HG02885 (cell line): ENCODE measurements at regions not wholly inside any gene's neighbourhood (a gene's known extent, or its start where the extent isn't known, plus 50 kb on each side); places are given as distances from the start of the nearest gene placed in this dataset.
"Not testable (repeated sequence)": the region's sequence is repeated elsewhere in the genome, so short reads cannot be mapped to it uniquely, and the experiment has no call there.

Source experiments
- ATAC-seq: cut with Tn5 transposase; IDR thresholded peaks from one replicate; pipeline ENCODE4 v1.9.1; 2021; ENCODE audit warnings: mild to moderate bottlenecking; ENCODE audit not compliant: unreplicated experiment, poor library complexity

DNA sequence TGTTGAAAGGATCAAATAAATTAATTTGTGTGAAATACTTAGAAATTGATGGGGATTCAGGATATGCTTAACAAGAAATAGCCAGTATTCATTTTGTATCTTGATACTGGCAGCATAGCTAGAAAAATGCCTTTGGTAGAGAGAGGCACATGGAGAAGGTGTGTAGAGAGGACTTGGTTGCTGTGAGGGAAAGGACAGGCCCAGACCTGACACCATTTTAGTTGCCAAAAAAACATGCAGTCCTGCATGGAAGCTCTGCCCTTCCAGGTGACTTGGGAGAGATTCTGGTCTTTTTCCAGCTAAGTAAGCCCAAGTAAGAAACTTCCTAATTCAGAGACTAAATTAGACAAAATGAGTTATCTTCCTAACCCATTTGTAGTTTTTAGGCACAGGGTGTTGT, 335.0 kb downstream of the RFC3 start:
- ATAC-seq, result no peak

DNA sequence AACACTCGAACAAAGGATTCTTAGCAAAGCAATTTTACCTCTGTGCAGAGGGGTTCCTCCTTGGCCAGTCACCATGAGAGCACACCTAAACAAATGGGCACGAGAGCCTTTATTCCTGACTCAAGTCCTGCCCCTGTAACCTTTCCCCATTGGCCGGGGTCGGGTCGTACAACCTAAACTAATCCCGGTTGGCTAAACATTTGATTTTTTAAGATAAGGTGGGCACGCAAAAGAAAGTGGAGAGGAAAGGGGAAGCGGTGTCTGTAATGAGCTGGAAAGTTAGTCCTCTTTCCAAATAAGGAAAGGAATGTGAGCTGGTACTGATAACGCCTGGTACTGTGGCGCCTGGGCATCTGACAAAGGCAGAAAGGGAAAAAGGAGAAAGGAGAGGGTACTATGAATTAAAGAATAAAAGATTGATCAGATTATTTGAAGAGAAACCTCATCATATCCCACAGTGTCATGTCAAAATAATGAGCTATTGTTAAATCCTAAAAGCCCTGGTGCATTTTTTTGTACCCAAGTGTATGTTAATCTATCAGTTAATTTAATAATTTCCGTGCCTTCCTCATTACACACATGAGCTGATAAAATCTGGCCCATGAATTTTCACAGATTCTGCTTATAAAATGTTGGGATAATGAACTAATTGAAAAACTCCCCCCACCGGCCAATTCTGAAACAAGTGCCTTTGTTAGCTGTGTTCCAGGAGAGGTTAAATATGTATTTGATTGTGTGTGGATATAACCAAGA, 335.7 kb downstream of the RFC3 start:
- ATAC-seq, result no peak

DNA sequence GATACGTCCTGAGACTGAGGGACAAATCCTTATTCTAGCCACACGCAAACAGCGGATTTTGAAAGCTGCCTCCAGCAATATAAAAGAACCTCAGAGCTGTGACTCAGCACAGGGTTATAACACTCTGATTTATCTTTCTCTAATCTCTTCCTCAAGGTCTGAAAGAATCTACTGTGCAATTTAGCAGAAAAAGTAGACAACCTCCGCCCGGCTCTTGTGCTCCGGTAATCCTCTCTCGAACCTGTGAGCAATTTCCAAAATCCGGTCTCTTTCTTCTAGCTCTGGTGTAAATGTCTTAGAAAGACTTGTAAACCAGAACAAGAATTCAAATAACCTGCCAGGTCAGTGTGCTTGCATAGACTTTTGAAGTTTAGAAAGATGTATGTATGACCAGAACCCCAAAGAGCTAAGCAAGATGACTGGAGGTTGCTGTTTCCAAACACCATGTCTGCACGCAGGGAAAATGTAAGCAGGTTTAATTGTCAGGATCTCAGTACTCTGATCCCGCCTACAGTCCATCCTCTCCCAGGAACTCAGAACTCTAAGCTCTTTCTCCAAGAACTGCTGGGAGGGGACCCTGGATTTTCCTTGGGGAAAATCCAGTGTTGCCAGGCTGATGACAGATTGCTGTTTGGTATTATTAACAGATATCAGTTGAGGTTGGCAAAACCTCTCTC, 338.1 kb downstream of the RFC3 start:
- no peak for ATAC-seq

DNA sequence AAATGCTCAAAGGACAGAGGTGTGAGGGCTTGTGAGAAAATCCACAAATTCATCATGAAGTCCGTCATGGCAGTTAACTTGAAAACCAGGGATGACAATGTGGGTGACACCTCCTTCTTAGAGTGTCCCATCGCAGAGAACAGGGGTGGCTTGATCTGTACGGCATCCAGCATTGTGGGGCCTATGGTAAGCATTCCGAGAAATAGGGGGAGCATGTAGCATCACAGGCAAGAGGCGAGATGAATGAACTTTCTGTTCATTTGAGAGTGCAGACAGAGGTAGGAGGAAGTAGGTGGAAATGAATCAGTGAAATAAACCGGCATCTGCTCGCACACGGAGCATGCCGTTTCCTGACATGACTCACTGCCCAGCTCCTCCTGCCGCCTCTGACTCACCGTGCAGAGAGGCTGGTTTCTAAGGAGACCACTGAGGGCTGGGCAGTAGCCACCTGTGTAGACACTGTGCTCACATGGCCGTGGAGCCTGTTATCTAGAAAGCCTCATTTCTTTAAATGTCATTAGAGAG, 339.0 kb downstream of the RFC3 start:
- peak; percentile 99 for ATAC-seq

DNA sequence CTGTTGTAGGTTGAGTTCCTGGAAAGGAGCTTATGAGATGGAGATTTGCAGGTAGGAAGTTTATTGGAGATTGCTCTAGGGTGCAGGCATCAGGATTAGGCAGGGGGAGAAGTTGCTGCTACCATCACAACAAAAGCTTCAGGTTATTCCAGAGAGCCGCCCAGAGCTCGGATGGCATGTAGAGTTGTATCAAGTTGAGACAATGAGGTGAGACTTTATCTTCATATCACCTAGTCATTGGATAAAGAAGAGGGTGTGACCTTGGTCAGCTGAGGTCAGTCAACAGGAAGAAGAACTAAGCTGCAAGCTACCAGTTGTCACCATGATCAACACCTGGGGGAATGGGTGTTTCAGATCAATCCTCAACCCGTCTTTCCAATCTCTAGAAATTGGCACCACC, 342.0 kb downstream of the RFC3 start:
- no peak for ATAC-seq

DNA sequence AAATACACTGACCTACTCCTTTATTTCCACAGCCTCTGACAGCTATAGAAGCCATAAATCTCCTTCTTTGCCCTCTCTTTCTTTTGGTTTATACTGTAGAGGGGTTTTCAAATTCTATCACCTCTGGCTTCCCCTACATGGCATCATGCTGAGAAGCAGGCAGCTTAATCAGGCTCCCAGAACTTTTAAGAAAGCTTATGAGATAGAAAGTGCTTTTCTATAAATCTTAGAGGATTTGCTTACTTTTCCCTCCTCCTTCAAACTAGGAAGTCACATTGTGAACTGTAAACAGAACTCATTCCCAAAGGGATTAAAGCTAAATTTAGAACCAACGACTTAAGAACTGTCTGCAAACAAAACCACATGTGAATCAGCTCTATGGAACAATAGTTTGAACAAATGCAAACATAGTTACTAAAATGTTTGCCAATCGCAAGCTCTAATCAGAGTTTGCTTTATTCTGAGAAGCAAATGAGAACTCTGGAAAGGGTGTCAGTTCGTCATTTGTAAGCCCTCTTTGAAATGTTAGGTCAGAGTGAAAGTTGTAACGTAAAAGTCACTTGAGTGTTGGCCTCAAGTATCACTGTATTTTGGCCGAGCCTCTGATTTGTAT, 344.1 kb downstream of the RFC3 start:
- ATAC-seq, result peak; percentile 70

DNA sequence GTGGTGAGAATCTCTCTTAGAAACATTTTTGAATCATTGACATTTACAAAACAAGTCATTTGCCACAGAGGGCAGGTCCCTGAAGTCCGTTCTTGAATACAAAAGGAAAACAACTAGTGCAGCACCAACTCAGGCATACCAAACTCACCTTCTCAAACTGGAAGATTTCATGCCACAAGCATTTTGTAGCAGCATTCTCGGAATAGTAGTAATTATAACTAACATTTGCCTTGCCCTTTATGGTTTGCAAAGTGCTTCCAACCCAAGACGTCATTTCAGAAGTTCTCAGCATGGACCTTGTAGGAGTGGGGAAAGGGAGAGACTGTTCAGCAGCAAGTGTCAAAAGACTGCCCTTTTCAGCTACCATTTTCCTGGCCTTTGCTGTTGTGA, 344.6 kb downstream of the RFC3 start:
- peak; percentile 49 for ATAC-seq

DNA sequence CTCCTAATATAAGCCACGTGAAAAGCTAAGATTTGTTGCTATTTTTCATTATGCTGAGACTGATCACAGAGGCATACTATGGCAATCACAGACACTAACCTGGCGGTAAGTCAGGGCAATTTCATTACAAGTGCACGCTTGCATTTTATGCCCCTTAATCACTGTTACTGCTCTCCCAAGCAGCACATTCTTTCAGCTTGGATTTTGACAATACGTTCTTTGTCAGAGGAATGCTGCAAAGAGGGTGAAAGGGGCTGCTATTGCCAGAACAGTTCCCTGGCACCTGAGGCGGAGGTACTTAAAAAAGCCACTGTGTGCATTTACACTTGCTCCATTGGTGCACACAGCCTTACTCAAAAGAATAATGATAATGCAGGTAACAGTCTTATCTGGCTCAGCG, 346.6 kb downstream of the RFC3 start:
- no peak for ATAC-seq

DNA sequence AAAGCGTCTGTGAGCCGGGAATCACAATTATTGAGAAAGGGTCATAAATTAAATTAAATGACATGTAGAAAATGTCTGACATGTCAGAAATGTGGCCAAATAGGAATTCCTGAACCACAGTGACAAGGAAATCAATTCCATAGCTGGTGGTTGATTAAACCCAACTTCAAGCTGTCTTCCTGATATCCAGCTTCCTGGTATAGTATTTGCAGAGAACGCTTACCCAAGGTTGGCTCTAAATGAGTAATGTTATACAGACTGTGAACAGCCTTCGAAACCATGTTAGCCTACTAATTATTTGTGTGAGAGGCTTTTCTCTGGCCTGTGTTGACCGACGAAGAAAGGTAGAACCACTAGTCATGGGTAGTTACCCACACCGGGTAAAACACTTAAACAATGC, 347.2 kb downstream of the RFC3 start:
- ATAC-seq, result no peak

DNA sequence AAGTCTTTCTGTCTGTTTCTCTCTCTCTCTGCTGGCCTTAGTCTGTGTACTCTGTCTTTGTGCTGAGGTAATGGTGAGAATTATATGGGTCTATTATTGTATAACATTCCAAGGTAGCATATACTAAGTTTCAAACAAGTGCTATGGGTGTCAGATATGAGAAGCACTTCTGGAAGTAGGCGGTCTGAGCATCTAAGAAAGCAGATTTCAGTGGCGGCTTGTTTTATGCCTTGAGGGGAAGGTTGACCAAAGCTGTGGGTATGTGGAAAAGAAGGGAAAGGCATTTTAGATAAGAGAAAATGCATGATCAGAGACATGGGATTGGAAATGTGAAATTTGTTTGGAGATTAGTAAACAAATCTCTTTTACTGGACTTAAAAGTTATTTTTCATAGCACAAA, 348.5 kb downstream of the RFC3 start:
- no peak for ATAC-seq

DNA sequence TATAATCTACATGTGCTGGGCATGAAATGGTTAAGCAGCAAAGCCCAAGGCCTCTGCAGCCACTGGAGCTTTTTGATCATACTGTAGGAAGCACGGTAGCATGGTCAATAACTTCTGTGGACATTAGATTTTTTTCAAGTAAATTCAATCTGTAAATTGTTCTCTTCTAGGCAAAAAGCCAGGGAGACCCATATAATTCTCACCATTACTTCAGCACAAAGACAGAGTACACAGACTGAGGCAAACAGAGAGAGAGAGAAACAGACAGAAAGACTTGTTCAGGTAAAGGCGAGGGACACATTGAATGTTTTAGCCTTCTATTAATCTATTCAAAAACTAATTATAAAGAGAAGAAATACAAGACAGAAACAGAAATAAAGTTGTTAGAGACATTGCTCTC, 349.4 kb downstream of the RFC3 start:
- ATAC-seq, result no peak

DNA sequence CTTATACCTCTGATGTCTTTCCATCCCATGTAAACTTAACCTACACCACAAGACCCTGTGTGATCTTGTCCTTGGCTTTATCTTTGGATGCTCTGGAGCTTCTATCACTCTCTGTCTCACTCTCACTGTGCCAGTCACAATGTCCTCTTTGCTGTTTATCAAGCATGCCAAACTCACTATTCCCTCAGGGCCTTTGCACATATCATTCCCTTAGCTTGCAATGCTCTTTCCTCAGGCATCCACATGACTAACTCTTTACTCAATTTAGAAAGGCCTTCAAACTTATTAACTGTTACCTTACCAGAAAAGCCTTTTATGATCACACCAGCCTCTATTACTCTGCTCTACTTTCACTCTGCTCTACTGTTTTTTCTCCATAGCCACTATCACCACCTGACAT, 354.1 kb downstream of the RFC3 start:
- ATAC-seq, result no peak

DNA sequence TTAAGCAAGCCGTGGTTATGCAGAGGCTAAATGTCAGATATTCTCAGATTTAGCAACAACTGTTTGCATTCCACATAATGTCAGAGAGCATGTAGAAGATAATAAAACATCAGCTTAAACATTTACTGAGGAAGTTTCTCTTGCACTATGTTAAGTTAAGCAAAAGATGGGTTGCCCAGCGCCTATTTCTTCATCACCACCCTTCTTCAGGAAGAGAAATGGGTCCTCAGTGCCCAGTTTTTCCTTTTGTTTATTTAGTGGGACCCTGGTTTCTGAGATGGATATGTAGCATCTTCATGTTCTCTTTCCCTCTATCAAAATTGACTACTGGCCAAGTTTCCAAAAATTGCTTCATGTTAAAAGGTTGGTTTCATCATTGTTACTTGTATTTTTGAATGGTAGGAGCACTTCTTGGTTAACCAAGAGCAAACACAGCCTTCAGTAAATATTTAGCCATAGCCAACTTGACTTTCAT, 356.8 kb downstream of the RFC3 start:
- ATAC-seq, result no peak

DNA sequence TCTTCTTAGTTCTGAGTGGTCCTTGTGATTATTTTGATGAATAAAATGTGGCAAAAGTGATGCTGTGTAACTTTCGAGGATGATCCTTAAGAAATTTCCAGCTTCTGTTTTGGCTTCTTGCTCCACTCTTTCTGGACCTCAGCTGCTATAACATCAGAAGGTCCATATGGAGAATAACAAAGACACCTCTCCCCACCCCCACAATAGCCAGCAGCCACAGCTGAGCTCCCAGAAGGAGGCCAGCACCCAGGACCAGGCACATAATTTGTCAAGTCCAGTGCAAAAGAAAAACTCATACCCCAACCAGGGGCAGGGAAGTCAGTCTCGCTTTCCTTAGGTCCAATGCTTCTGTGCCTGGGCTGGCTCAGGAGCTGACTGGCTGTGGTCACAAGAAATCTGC, 357.6 kb downstream of the RFC3 start:
- ATAC-seq, result no peak

DNA sequence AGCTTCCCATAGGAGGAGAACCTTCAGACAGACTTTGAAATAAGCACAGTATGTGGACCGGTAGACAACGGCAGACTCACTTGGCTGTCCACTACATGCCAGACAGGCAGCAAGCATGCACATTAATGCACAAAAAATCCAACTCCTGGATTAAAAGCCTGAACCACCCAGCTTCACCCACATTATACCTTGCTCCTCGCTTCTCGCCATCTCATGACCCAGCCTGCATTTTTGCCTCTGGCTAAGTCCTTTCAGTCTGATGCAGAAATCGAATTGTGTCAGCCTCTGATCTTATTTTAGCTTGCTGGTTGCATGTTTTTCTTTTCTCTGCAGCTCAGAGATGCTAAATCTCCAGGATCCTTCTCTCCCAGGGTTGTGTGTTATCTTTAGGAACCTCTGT, 358.7 kb downstream of the RFC3 start:
- ATAC-seq, result no peak

DNA sequence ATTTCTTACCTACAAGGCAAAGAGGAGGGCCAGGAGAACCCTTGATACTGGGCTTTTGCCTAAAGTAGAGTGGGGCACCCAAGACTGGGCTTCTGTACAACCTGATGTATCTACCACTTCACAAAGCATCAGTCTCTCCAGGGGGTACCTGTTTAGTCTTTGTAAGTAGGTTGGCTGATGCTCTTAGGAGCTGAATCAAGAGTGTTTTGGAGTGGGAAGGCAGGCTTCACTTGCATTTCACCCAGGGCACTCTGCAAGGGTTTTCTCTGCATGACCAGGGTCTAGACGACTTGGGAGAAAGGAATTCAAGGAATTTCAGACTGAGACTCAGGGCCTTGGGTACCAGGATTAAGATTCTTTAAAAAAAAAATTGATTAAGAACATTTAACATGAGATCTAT, 361.5 kb downstream of the RFC3 start:
- no peak for ATAC-seq

DNA sequence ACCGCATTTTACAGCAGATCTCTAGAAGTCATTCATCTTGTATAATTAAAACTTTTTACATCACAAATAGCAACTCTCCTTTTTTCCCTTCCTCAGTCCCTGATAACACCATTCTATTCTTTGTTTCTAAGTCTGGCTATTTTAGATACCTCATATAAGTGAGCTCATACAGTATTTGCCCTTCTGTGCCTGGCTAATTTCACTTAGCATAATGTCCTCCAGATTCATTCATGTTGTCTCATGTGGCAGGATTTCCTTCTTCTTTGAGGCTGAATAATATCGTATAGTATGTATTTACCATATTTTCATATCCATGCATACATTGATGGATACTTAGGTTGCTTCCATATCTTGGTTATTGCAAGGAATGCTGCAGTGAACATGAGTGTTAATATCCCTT, 362.0 kb downstream of the RFC3 start:
- ATAC-seq, result no peak

DNA sequence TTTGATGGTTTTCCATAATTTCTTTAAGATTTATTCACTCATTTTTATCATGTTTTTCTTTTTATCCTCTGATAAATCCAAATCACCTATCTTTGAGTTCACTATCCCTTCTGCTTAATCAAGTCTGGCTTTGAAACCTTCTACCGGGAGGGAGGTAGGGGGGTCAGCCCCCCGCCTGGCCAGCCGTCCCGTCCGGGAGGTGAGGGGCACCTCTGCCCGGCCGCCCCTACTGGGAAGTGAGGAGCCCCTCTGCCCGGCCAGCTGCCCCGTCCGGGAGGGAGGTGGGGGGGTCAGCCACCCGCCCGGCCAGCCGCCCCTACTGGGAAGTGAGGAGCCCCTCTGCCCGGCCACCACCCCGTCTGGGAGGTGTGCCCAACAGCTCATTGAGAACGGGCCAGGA, 363.3 kb downstream of the RFC3 start:
- not testable (repeated sequence) for ATAC-seq

DNA sequence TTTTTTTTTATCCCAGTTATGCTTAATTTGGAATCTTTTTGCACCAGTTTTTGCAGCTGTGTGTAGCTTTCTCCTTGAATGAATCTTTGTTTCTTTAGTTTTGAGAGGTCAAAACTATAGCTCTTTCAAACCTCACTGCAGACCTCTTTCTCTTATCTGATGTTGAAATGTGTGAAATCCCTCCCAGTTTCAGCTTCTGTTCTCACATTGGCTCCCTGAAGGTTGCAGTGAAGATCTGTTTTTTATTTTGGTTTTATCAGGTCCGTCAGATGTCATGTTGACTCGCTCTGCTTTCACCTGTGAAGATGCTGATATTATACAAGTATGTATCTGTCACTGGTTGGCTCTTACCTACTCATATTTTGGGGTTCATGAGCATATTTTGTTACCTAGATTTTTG, 372.0 kb downstream of the RFC3 start:
- ATAC-seq, result no peak

DNA sequence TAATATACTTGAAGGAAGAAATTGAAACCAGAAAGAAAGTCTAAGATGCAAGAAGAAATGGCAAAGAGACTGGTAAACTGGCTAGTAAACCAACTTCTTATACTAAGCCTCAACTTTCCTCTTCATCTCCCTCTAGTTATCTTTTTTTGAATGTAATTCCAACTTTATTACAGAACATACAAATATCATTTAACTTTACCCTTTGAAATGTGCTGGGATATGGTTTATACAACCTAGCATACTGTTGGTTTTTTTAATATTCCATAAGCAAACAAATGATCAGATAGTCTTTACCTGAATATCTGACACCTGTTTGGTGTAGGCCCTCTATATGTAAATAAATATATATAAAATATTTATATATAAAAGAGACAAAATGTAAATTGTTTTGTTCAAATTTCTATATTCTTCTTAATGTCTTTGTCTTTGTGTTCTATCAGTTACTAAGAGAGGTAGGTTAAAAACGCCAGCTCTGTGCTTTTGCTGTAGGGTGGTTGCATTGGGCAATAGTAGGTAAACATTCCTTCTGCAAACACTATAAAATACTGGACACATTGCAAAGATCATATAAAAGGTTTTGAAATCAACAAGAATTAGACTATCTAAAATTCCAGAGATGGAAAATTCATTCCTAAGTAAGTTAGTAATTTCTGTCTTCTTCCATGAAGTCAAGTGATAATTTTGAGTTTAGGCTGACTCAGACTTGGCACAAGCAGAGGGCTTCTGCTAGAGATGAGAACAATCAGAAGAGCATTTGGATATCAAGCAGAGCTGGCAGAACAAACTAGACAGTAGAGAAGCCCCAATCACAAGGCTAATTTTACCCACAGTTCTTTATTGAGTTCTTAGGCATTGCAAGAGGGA, 383.3 kb downstream of the RFC3 start:
- no peak for ATAC-seq
